Endothelial cell of umbilical vein (primary cell): ENCODE measurements at regions not wholly inside any gene's neighbourhood (a gene's known extent, or its start where the extent isn't known, plus 50 kb on each side); places are given as distances from the start of the nearest gene placed in this dataset.

Source experiments
- BruUV-seq: library from RNA; stranded (reverse); fragments of 400-500 nt; replicated peaks from 2 replicates; lab custom pipeline; 2021; lab: Mats Ljungman, UMichigan
- CTCF ChIA-PET: fragments of 300-600, 350-600 bp; sonication (Branson Sonifier 250); formaldehyde crosslinking; loops from one replicate; lab custom pipeline; 2021; ENCODE audit warnings: antibody characterized with exemption, inconsistent platforms; lab: Charles Lee
- POLR2A ChIA-PET: fragments of 300-600, 350-600 bp; sonication (Branson Sonifier 250); formaldehyde crosslinking; loops from one replicate; lab custom pipeline; 2021; ENCODE audit warnings: antibody characterized with exemption, inconsistent platforms; lab: Charles Lee
- DNase-seq: peaks from one replicate; pipeline ENCODE4 v3.0.0-alpha.2; 2011; ENCODE audit warnings: low read depth, low spot score
- FAIRE-seq: peaks from 2 replicates; lab custom pipeline; 2011; peaks lifted over from hg19 to GRCh38; lab: Jason Lieb, UNC
- H2AFZ ChIP-seq: 2 replicates; pipeline ENCODE4 v1.6.0; 2012; ENCODE audit warnings: low read depth, low read length, control low read depth, inconsistent platforms
- H3K27ac ChIP-seq: 2 replicates; pipeline ENCODE4 v1.5.1; 2011; ENCODE audit warnings: low read depth, mild to moderate bottlenecking, control low read depth, low read length, moderate library complexity; ENCODE audit not compliant: insufficient read depth
- H3K27me3 ChIP-seq, 2 experiments: 2 replicates each; pipeline versions ENCODE4 v1.6.0 to v1.6.1; 2011; ENCODE audit warnings: low read length in 2 of 2, mixed read lengths in 1 of 2; ENCODE audit not compliant: control insufficient read depth in 2 of 2, insufficient read depth in 2 of 2
- H3K36me3 ChIP-seq, 2 experiments: 2 replicates in 1 of 2; 3 replicates in 1 of 2; pipeline ENCODE4 v1.5.1; 2011; ENCODE audit warnings: low read length in 2 of 2, mild to moderate bottlenecking in 1 of 2, moderate library complexity in 1 of 2; ENCODE audit not compliant: control insufficient read depth in 2 of 2, insufficient read depth in 2 of 2; ENCODE audit errors: extremely low read depth in 1 of 2
- H3K4me1 ChIP-seq: 3 replicates; pipeline ENCODE4 v1.5.1; 2011; ENCODE audit warnings: mild to moderate bottlenecking, low read length; ENCODE audit not compliant: control insufficient read depth, insufficient read depth; ENCODE audit errors: extremely low read depth
- H3K4me2 ChIP-seq: 2 replicates; pipeline ENCODE4 v1.6.1; 2011; ENCODE audit warnings: low read length, control low read depth, mixed read lengths; ENCODE audit not compliant: insufficient read depth
- H3K4me3 ChIP-seq, 3 experiments: fragments of 200-600 bp in 1 of 3; sonication (generic), shearing (Covaris generic) in 1 of 3; replicated peaks in 1 of 3; 2 replicates each; pipeline ENCODE4 v1.5.1; 2011 to 2016; ENCODE audit warnings: control low read depth in 3 of 3, low read length in 3 of 3, mild to moderate bottlenecking in 2 of 3, inconsistent platforms in 1 of 3, low read depth in 1 of 3, moderate library complexity in 1 of 3; ENCODE audit not compliant: insufficient read depth in 1 of 3
- H3K79me2 ChIP-seq: 2 replicates; pipeline ENCODE4 v1.6.0; 2012; ENCODE audit warnings: low read length, inconsistent platforms; ENCODE audit not compliant: control insufficient read depth, insufficient read depth
- H3K9ac ChIP-seq: replicated peaks from 2 replicates; pipeline ENCODE3; 2011; ENCODE audit warnings: low read length, control low read depth; ENCODE audit not compliant: insufficient read depth; ENCODE audit errors: extremely low read depth
- H3K9me1 ChIP-seq: replicated peaks from 3 replicates; pipeline ENCODE4 v1.6.0; 2011; ENCODE audit warnings: mild to moderate bottlenecking, low read length; ENCODE audit not compliant: control insufficient read depth, insufficient read depth; ENCODE audit errors: extremely low read depth
- H3K9me3 ChIP-seq: replicated peaks from 2 replicates; pipeline ENCODE4 v1.5.1; 2012; ENCODE audit warnings: low read length, inconsistent platforms; ENCODE audit not compliant: control insufficient read depth, insufficient read depth
- H4K20me1 ChIP-seq: replicated peaks from 2 replicates; pipeline ENCODE3; 2011; ENCODE audit warnings: mild to moderate bottlenecking, low read length; ENCODE audit not compliant: control insufficient read depth, insufficient read depth; ENCODE audit errors: extremely low read depth
- EZH2 ChIP-seq: IDR thresholded peaks from 2 replicates; pipeline ENCODE4 v1.6.1; 2012; ENCODE audit warnings: borderline replicate concordance, low read depth, mild to moderate bottlenecking, moderate library complexity, low read length, inconsistent platforms; ENCODE audit not compliant: severe bottlenecking
- GATA2 ChIP-seq: IDR thresholded peaks from 2 replicates; pipeline ENCODE4 v1.7.0; 2011; ENCODE audit warnings: low read depth, mild to moderate bottlenecking, moderate library complexity, mixed read lengths, low read length; ENCODE audit not compliant: insufficient read length, insufficient read depth
- JUN ChIP-seq: IDR thresholded peaks from 2 replicates; pipeline ENCODE4 v1.6.1; 2011; ENCODE audit warnings: borderline replicate concordance, low read depth; ENCODE audit not compliant: insufficient read length, insufficient read depth
- MYC ChIP-seq: IDR thresholded peaks from one replicate; pipeline ENCODE4 v1.6.1; 2011; ENCODE audit warnings: mild to moderate bottlenecking, low read depth, low read length
- POLR2A ChIP-seq: IDR thresholded peaks from 2 replicates; pipeline ENCODE4 v1.6.1; 2012; ENCODE audit warnings: low read depth, mild to moderate bottlenecking, control low read depth, low read length
- POLR2AphosphoS5 ChIP-seq: IDR thresholded peaks from 2 replicates; pipeline ENCODE4 v1.6.1; 2012; ENCODE audit warnings: low read depth, mild to moderate bottlenecking, control low read depth, low read length, moderate library complexity; ENCODE audit not compliant: insufficient read depth
- dilution Hi-C: fragments of 300-500 bp; cut with MboI; formaldehyde crosslinking; loops from one replicate; pipeline ENCODE4 v1.15.0; 2019; ENCODE audit warnings: low sequenced_read_pairs; ENCODE audit not compliant: extremely low pct_ligation_motif_present
- intact Hi-C: fragments of 100-400 bp; cut with micrococcal nuclease; formaldehyde crosslinking; loops from one replicate; pipeline ENCODE4 v1.10.0; 2022
- TF ChIP-seq, protein P1 (sequence below): IDR thresholded peaks from 2 replicates; pipeline ENCODE4 v1.6.1; 2011; ENCODE audit not compliant: insufficient read depth, insufficient read length
- TF ChIP-seq, protein P2 (sequence below), 2 donors: IDR thresholded peaks; 1 replicate in 1 of 2; 2 replicates in 1 of 2; pipeline ENCODE4 v1.5.1; 2011; ENCODE audit warnings: low read length in 2 of 2, mild to moderate bottlenecking in 2 of 2, moderate library complexity in 2 of 2, control low read depth in 1 of 2, inconsistent platforms in 1 of 2, low read depth in 1 of 2; ENCODE audit not compliant: insufficient read depth in 1 of 2; ENCODE audit errors: extremely low read depth in 1 of 2

DNA sequence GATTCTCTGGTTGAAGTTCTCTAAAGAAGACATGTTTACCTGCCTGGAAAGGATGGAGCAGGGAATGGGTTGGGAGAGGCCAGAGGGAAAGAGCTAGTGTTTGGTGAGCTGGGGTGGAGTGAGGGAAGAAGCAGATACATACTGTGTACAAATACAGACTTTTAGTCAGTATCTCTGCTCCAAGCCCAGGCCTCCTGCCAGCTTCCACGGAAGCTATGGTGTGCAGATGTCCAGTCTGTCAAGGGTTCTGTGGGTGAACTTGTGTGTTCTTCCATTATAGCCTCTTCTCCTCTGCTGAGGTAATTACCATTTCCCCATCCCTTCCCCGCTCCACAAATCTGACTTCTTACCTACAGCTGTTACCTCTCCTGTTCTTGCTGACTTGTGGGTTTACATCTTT lies 208.6 kb downstream of the HRH4 start:
- Histone ChIP-seq H3K9me1 (no peaks in the 10 kb centered on the region), H3K27me3 (peaks cover 5 to 12% of the 10 kb centered on the region in 2 experiments), H3K9ac (no peak overlapping the region), H2AFZ (no peak overlapping the region), H3K9me3 (no peaks in the 10 kb centered on the region), H3K4me1 (no peaks in the 10 kb centered on the region), H3K27ac (no peak overlapping the region), H4K20me1 (peaks cover 2% of the 10 kb centered on the region), H3K4me2 (no peak overlapping the region), H3K79me2 (no peaks in the 10 kb centered on the region), H3K36me3 (no peaks in the 10 kb centered on the region), H3K4me3 (no peak overlapping the region)
- TF ChIP-seq POLR2A (no peak), MYC (no peak), JUN (no peak), POLR2AphosphoS5 (no peak), EZH2 (no peak), GATA2 (no peak)
- TF ChIP-seq, protein P1, sequence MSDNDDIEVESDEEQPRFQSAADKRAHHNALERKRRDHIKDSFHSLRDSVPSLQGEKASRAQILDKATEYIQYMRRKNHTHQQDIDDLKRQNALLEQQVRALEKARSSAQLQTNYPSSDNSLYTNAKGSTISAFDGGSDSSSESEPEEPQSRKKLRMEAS, result no peak
- TF ChIP-seq, protein P2, sequence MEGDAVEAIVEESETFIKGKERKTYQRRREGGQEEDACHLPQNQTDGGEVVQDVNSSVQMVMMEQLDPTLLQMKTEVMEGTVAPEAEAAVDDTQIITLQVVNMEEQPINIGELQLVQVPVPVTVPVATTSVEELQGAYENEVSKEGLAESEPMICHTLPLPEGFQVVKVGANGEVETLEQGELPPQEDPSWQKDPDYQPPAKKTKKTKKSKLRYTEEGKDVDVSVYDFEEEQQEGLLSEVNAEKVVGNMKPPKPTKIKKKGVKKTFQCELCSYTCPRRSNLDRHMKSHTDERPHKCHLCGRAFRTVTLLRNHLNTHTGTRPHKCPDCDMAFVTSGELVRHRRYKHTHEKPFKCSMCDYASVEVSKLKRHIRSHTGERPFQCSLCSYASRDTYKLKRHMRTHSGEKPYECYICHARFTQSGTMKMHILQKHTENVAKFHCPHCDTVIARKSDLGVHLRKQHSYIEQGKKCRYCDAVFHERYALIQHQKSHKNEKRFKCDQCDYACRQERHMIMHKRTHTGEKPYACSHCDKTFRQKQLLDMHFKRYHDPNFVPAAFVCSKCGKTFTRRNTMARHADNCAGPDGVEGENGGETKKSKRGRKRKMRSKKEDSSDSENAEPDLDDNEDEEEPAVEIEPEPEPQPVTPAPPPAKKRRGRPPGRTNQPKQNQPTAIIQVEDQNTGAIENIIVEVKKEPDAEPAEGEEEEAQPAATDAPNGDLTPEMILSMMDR (IDR thresholded peaks at IDR 0.05; ENCODE audit: extremely low read depth in 1 of 2, insufficient read depth in 1 of 2, low read depth in 1 of 2, low read length in 2 of 2), result no peak
- intact Hi-C loops (no loop called here), dilution Hi-C loops (no loop called here)
- BruUV-seq, result no TSS peak
- DNase-seq, result no peak
- POLR2A ChIA-PET, result no interaction called here
- CTCF ChIA-PET, result no interaction called here
- FAIRE-seq, result no peak
